HG03159 (cell line): ENCODE measurements at regions not wholly inside any gene's neighbourhood (a gene's known extent, or its start where the extent isn't known, plus 50 kb on each side); places are given as distances from the start of the nearest gene placed in this dataset.
"Not testable (repeated sequence)": the region's sequence is repeated elsewhere in the genome, so short reads cannot be mapped to it uniquely, and the experiment has no call there.

ENCODE experiments used
- ATAC-seq: cut with Tn5 transposase; IDR thresholded peaks from one replicate; pipeline ENCODE4 v1.9.1; 2021; ENCODE audit warnings: mild to moderate bottlenecking, moderate library complexity; ENCODE audit not compliant: unreplicated experiment

- ATAC-seq = not testable (repeated sequence)
Measured at GRCh38 chr1:143842058-143842457, 129.7 kb downstream of the FAM72C start.

- ATAC-seq = not testable (repeated sequence)
Measured at GRCh38 chr1:143839182-143839581, 132.6 kb downstream of the FAM72C start.

- ATAC-seq = not testable (repeated sequence)
Measured at GRCh38 chr1:143838598-143838929, 133.2 kb downstream of the FAM72C start.

- not testable (repeated sequence) for ATAC-seq
Measured at GRCh38 chr1:143837924-143838597, 133.7 kb downstream of the FAM72C start.

- ATAC-seq = not testable (repeated sequence)
Measured at GRCh38 chr1:143833376-143833775, 138.4 kb downstream of the FAM72C start.

GRCh38 chr1:143832379-143832716, 139.4 kb downstream of the FAM72C start:
- ATAC-seq = not testable (repeated sequence)

- not testable (repeated sequence) for ATAC-seq
Measured at GRCh38 chr1:143831479-143832378, 140.1 kb downstream of the FAM72C start.

- ATAC-seq = not testable (repeated sequence)
Measured at GRCh38 chr1:143826162-143826561, 145.6 kb downstream of the FAM72C start.

- ATAC-seq = not testable (repeated sequence)
Measured at GRCh38 chr1:143824266-143824665, 147.5 kb downstream of the FAM72C start.

- ATAC-seq = not testable (repeated sequence)
Measured at GRCh38 chr1:143820058-143820457, 151.7 kb downstream of the FAM72C start.

GRCh38 chr1:143816369-143816768, 155.4 kb downstream of the FAM72C start:
- not testable (repeated sequence) for ATAC-seq

- ATAC-seq = not testable (repeated sequence)
Measured at GRCh38 chr1:143805374-143805773, 166.4 kb downstream of the FAM72C start.

- ATAC-seq = not testable (repeated sequence)
Measured at GRCh38 chr1:143804707-143805356, 167.0 kb downstream of the FAM72C start.

GRCh38 chr1:143803927-143804411, 167.8 kb downstream of the FAM72C start:
- peak; percentile 62 for ATAC-seq

- ATAC-seq = not testable (repeated sequence)
Measured at GRCh38 chr1:143803095-143803494, 168.7 kb downstream of the FAM72C start.

- ATAC-seq = not testable (repeated sequence)
Measured at GRCh38 chr1:143799568-143800187, 172.1 kb downstream of the FAM72C start.

GRCh38 chr1:143796369-143796768, 175.4 kb downstream of the FAM72C start:
- not testable (repeated sequence) for ATAC-seq

GRCh38 chr1:143792047-143792937, 179.5 kb downstream of the FAM72C start:
- not testable (repeated sequence) for ATAC-seq

GRCh38 chr1:143786381-143786780, 185.4 kb downstream of the FAM72C start:
- ATAC-seq = not testable (repeated sequence)

GRCh38 chr1:143785883-143786282, 185.9 kb downstream of the FAM72C start:
- not testable (repeated sequence) for ATAC-seq
